ENCODE measurements at regions not wholly inside any gene's neighbourhood (a gene's known extent, or its start where the extent isn't known, plus 50 kb on each side); places are given as distances from the start of the nearest gene placed in this dataset.
"Not testable (repeated sequence)": the region's sequence is repeated elsewhere in the genome, so short reads cannot be mapped to it uniquely, and the experiment has no call there.

DNA sequence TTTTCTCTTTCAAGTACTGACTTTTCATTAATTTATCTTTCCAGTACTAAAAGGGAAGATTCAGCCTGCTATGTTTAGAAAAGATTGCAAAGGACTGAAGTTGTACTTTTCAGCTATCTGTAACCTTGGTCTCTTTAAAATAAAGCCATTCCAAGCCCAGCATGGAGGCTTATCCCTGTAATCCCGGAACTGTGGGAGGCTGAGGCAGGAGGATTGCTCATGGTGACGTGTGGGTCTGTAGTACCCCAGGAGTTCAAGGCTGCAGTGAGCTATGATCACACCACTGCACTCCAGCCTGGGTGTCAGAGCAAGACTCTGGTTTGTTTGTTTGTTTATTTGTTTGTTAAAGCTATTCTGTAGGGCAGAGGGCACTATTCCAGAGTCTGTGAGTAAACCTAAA, 50.6 kb upstream of the TMEM170B start:
- DNase-seq = no peak

DNA sequence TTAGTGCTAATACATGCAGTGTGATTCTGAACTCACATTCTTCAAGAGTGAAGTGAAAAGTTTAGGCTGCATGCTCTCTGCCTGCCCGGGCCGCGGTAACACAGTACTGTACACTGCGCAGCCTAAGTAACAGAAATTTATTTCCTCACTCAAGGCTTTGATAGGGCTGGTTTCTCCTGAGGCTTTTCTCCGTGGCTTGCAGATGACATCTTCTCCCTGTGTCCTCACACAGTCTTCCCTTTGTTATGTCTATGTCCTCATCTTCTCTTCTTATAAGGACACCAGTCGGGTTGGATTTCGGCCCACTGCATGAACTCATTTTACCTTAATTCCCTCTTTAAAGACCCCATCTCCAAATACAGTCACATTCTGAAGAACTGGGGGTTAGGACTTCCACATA, 51.1 kb upstream of the TMEM170B start:
- DNase-seq = no peak

GRCh38 chr6:11486051-11486450, 51.5 kb upstream of the TMEM170B start:
- DNase-seq = no peak

DNA sequence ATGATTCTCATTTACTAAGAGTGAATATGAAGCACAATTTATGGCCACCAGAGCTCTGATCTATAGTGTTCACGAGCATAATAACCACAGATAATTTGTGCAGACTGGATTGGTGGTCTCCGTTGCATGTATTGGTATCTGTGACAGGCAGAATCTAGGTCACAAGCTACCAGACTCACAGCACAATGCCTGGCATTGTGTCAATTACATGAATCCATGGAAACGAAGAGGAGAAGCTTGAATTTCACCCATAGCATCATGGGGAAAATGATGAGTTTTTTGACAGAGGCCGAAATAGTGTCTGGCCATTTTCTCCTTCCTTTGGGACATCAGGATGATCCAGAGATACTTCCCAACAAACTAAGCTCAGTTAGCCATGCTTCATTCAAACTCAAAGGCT, 52.3 kb upstream of the TMEM170B start:
- DNase-seq = no peak

DNA sequence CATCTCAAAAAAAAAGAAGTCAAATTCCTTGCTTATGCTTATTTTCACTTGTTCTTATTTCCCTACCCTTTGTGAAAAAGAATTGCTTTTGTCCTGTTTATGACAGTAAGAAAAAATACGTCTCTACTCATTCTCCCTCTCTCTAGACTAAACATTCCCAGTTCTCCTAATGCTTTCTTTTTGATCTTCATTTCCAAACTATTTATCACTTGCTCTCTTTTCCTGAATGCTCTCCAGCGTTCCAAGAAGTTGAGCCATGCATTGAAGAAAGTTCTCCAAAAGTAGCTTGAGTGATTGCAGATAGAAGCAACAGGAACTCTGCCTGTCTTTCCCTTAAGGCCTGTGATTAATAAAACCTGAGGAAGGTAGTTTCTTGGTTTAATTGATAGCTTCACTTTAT, 53.1 kb upstream of the TMEM170B start:
- no peak for DNase-seq

GRCh38 chr6:11482616-11483015, 54.9 kb upstream of the TMEM170B start:
- no peak for DNase-seq

DNA sequence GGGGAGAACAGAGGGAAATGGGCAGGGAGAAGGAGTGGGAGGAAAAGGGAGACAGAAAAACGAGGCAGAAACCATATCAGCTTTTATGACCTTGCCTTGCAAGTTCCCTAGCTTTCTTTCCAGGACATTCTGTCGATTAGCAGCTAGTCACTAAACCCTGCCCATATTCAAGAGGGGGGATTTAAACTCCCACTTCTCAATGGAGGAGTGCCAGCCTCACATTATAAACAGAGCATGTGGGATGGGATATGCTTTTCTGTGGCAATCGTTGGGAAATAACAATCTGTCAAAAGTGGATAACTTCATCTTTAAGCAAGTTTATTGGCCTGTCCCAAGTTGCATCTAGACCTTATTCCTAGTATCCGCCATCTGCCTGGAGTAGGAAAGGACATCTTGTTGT, 57.0 kb upstream of the TMEM170B start:
- no peak for DNase-seq

- no peak for DNase-seq
These were observed 58.3 kb upstream of the TMEM170B start for GRCh38 chr6:11479296-11479695.

GRCh38 chr6:11478586-11478985, 59.0 kb upstream of the TMEM170B start:
- DNase-seq = no peak

- no peak for DNase-seq
These were observed 62.5 kb upstream of the TMEM170B start for GRCh38 chr6:11475016-11475415.

DNA sequence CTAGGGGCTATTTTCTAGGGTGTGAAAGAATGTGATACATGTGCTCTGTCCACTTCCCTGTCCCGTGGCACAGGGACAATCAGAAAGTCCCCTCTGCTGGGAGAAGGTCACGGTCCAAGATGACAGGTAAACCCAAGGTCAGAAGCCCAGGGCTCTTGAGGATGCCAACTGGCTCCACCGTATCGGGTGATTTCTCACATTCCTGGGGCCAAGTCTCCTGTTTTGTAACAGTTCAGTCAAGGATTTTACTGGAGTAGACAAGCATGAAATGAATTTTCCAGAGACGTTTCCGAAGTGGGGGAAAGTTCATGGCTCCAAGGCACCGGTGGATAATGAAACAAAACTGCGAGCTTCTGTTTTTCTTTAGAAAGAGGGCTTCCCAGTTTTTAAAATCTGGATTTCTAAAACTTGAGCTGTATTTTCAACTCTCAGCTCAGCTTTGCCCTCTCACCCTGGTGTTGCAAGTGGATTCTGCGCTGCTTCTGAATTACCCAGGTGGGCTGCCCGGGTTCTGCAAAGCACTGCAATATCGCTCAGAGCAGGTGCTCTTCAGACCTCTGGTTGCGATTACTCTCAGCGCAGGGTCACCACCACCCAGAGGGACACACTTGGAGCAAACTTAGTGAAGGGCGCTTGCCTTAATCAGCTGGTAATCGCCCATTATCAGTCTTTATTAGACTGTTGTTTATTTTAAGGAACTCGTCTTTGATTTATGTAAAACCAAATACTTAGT, 64.4 kb upstream of the TMEM170B start:
- no peak for DNase-seq

DNA sequence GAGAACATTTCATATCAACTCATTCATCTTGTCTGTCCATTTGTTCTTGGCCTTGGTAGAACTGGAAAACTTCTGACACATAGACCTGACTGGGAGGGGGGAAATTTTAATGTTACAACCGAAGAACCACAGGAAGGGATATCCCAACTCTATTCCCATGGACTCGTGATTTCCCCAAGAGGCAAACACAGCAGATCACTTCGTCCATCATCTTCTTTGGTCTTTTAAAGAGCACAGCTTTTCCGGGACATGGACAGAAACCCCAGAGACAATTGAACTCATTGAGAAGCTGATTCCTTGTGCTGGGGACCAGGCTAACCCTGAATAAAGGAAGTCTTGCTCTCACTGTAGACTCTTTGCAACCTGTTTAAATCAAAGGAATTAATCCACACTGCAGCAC, 66.3 kb upstream of the TMEM170B start:
- no peak for DNase-seq

- no peak for DNase-seq
These were observed 67.9 kb upstream of the TMEM170B start for GRCh38 chr6:11469684-11470083.

- not testable (repeated sequence) for DNase-seq
These were observed 69.3 kb upstream of the TMEM170B start for GRCh38 chr6:11468271-11468670.

GRCh38 chr6:11467364-11467763, 70.2 kb upstream of the TMEM170B start:
- no peak for DNase-seq

DNA sequence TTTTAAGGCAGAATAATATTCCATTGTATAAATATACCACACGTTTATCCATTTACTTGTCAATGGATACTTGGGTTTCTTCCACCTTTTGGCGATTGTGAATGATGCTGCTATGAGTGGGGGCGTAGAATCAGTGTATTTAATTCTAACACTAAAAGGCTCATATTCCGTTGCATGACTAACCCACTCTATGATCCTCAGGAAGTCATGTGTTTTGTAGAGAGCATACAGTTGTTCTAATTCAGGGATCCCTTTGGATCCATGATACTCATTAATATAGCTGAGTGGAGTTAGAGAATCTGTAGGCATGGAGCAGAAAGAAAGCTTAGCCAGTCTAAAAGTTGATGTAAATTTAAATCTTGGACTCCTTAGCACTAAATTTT, 74.2 kb upstream of the TMEM170B start:
- DNase-seq = no peak

- DNase-seq = no peak
These were observed 74.7 kb upstream of the TMEM170B start for GRCh38 chr6:11462742-11463397.

DNA sequence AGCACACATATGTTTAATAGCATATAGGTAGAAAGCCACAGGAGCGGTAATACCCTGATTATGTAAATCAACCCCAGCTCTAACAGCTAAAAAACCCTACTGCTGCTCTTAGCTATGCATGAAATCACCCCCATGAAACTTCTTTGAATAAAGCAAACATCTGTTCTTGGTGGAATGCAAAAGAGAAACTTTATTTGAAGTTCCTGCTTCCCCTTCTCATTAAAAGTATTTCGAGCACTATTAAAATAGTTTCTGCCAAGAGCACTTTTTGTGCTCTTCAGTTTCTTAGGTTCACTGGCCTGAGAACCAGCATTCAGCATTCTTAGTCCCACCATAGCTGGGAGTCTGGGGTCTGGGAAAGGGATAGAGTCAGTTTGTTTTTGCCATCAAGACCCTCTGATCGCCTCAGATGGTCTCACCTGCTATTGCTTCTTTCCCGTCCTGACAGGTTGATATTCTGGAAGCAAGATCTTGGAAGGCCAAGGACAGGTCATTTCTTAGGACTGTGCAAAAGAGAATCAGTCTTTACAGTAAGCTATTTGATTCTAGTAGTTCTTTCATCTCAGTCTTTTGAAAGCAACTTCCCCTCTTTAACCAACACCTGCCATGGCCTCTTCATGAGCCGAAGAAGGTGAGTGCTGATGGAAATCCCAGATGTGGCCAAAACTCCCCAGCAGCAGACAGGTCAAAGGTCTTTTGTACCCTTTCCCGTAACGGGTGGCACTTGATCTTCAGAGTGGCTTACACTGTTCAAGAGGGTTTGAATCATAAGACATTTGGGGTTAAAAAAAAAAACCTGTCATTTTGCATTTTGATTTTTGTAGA, 76.5 kb upstream of the TMEM170B start:
- DNase-seq = no peak

- no peak for DNase-seq
These were observed 77.4 kb upstream of the TMEM170B start for GRCh38 chr6:11460001-11460668.

DNA sequence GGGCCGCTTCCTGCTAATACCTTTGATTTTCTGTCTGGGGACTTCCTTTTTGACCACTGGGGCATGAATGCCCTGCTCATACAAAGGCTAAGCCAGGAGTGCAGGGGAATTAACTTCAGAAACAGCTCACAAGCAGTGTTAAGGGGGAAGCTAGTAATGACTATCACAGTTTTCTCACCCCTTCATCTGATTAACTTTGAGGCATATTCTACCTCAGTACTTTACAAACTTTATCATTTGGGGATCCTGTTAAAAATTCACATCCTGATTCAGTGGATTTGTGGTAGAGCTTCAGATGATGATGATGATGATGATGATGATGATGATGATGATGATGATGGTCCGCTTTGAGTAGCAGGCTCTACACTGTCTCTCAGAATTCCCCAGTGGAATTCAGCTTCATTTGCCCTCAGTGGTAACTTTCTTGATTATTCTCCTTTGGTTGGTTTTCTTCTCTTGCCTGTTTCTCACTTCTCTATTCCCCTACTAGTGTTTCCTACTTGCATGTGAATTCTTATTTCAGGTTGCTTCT, 78.4 kb upstream of the TMEM170B start:
- DNase-seq = no peak

GRCh38 chr6:11458509-11458908, 79.0 kb upstream of the TMEM170B start:
- DNase-seq = no peak

DNA sequence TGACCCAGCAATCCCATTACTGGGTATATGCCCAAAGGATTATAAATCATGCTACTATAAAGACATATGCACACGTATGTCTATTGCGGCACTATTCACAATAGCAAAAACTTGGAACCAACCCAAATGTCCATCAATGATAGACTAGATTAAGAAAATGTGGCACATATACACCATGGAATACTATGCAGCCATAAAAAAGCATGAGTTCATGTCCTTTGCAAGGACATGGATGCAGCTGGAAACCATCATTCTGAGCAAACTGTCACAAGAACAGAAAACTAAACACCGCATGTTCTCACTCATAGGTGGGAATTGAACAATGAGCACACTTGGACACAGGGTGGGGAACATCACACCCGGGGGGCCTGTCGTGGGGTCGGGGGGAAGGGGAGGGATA, 80.1 kb upstream of the TMEM170B start:
- not testable (repeated sequence) for DNase-seq

GRCh38 chr6:11452106-11452505, 85.4 kb upstream of the TMEM170B start:
- DNase-seq = not testable (repeated sequence)
